ENCODE measurements at regions not wholly inside any gene's neighbourhood (a gene's known extent, or its start where the extent isn't known, plus 50 kb on each side); places are given as distances from the start of the nearest gene placed in this dataset.

- DNase-seq, result no peak
Measured at GRCh38 chr2:14297906-14298305, 334.6 kb upstream of the LRATD1 start.

DNA sequence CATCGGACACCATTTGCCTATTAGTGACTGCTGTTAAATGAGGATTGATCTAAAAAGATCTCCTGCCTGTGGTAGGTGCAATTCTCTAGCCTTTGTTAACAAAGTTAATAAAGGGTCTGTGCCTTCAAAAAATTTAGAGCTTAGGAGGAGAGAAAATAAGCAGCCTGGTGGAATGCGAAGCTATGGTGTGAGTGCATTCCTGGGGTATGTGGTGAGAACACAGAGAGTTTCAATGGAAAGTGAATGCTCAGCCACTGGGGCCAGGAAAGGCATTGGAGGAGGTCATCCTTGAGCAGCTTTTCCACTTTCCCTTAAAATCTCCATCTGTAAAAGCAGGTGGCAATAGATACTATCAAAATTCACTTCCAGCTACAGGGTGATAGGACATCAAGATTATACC, 331.2 kb upstream of the LRATD1 start:
- no peak for DNase-seq

DNA sequence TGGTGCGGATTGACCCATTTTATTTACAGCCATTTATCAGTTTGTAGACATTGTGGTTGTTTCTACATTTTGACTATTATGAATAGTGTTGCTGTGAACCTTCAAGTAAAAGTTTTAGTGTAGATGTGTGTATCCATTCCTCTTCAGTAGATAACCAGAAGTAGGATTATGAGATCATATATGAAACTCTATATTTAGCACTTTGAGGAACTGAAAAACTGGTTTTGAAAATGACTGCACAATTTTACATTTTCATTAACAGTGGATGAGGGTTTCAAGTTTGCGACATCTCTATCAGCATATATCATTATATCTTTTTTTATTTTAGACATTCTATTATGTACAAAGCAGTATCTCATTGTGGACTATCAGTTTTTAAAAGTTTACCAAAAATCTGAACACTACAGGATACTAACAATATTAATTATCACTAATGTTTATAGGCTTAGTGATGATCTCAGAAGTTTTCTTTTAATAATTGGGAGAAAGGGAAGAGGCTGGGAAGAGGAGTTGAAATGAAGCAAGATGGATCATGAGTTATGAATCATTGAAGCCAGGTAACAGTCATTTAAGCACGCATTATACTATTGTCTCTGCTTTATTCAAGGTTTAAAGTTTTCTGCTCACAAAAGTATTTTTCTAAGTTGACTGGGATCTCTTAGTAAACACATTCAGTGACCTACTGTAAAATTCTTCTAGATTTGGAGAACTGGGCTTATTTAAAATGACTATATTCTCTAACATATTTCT, 329.0 kb upstream of the LRATD1 start:
- DNase-seq, result no peak

GRCh38 chr2:14304326-14304725, 328.2 kb upstream of the LRATD1 start:
- DNase-seq, result no peak

GRCh38 chr2:14306268-14306861, 326.2 kb upstream of the LRATD1 start:
- no peak for DNase-seq

- DNase-seq, result no peak
Measured at GRCh38 chr2:14313341-14313740, 319.2 kb upstream of the LRATD1 start.

DNA sequence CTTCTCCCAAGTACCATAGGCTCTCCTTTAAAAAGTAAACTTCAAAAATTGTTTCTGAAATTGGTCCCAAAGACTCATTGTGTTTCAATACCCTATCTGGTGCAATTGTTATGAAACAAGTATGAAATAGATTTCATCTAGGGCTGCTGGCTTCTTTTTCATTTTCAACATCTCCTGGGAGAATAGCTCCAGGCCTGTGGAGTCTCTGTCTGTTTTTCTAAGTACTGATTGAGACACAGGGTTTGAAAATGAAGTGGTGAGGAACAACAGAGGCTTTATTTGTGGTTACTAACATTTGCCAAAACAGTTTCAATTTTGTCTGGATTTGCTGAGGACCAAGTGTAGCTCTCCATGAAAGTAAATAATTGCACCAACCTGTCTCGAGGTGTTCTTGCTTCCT, 315.9 kb upstream of the LRATD1 start:
- no peak for DNase-seq

GRCh38 chr2:14321357-14321756, 311.2 kb upstream of the LRATD1 start:
- no peak for DNase-seq

GRCh38 chr2:14322306-14322705, 310.2 kb upstream of the LRATD1 start:
- no peak for DNase-seq

GRCh38 chr2:14324308-14324707, 308.2 kb upstream of the LRATD1 start:
- DNase-seq, result no peak

GRCh38 chr2:14330884-14331283, 301.6 kb upstream of the LRATD1 start:
- no peak for DNase-seq

GRCh38 chr2:14336759-14337382, 295.6 kb upstream of the LRATD1 start:
- DNase-seq, result no peak

DNA sequence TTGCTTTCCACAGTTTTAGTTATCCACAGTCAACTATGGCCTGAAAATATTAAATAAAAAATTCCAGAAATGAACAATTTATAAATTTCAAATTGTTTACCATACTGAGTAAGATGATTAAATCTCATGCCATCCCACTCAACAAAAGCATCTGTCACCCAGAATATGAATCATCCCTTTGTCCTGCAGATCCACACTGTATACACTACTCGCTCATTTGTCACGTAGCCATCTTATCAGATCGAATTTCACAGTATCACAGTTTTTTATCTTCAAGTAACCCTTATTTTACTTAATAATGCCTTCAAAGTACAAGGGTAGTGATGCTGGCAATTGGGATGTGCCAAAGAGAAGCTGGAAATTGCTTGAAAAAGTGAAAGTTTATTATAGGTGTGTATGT, 291.8 kb upstream of the LRATD1 start:
- DNase-seq, result no peak

DNA sequence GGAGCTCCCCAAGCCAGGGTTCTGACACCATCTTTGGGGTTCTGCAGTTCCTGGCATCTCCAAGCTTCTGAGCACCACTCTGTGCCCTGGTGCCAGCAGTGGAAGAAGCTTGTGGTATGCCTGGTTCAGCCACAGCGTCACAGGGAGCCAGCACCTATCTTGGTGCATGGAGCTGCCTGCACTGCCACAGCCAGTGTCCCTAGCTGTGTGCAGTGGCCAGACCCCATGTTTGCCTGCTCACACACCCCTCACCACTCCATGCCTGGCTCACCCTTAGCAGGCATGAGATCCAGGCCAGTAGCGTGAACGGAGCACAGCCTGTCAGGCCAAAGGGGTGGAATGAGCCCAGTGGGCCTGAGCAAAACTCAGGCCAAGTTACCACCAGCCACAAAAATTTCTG, 290.2 kb upstream of the LRATD1 start:
- no peak for DNase-seq

DNA sequence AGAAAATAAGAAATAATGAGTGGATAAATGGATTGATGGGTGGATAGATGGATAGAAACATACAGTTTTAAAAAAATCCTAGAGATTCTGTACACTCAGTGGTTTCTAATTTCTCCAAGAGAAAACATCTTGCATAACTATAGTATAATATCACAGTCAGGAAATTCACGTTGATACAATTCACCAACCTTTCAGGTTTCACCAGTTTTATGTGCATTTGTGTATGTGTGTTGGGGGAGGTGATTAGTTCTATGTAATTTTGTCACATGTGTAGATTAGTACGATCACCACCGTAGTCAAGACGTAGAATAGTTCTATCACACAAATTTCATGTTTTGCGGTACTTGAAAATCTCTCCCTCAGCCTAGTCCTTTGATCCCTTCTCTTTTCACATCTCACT, 288.2 kb upstream of the LRATD1 start:
- no peak for DNase-seq

DNA sequence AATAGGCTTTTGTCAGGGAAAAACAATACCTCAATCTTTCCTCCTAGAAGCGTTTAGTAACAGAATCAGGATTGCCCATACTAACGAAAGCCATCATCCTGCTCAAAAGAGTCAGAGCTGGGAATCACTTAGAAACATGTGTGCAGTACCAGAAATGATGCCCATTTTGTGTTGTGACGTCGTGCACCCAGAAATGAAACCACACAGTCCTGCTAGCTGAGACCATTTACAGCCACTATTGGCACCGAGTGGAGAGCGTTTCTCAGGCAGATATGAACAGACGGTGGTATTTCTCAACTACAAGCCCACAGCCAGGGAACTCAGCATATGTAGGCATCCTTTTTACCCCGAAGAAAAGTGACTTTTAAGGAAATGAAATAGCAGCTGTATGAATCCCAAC, 284.3 kb upstream of the LRATD1 start:
- no peak for DNase-seq

- no peak for DNase-seq
Measured at GRCh38 chr2:14350856-14351255, 281.7 kb upstream of the LRATD1 start.

GRCh38 chr2:14352067-14352466, 280.4 kb upstream of the LRATD1 start:
- no peak for DNase-seq

DNA sequence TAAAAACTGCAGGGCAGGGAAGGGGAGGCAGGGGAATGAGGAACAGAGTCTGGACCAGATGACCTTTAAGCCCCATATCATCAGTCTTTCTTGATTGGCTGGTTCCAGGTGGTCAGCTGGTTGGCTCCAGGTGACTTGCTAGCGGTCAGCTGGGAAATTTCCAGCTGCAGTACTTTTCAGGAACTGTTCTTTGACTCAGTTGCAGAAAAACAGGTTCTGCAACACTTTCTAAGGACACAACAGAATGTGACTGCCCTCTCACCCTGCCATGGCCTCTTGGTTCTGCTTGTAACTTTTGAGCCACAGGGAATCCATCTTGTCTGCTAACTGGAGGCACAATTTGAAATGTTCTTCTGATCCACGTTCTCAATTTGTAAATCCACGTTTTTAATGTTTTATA, 278.3 kb upstream of the LRATD1 start:
- no peak for DNase-seq

- no peak for DNase-seq
Measured at GRCh38 chr2:14355102-14355501, 277.4 kb upstream of the LRATD1 start.

- no peak for DNase-seq
Measured at GRCh38 chr2:14358339-14358738, 274.2 kb upstream of the LRATD1 start.

DNA sequence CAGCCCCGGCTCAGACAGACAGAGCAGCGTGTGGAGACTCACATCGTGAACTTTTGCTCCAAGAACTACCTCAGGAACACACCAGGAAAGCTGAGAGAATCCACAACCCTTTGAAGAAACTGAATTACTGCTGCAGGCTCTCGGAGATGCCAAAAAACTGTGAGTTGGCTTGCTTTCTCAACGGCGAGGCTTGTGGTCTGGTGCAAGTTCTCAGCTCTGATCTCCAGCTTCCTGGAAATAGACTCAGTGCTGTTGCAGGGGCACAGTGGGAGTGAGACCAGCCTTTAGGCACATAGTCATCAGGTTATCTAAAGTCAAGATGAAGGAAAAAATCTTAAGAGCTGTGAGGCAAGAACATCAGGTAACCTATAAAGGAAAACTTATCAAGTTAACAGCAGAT, 273.7 kb upstream of the LRATD1 start:
- no peak for DNase-seq

DNA sequence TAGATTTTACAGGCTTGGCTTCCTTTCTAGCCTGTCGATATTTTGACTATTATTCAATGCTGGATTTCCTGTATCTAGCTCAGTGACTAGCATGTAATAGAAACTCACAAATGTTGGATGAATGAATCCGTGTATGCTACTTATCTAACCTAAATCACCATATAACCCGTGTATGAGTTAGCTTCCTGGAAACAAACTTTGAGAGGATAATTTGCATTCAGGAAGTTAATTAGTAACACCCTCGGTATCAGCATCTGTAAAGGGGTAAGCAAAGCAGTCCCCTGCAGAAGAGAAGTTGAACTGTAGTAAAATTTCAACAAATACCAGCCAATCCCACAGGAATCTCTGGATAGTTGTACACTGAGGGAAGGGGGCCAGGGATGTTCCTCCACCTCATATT, 269.4 kb upstream of the LRATD1 start:
- DNase-seq, result no peak

- DNase-seq, result no peak
Measured at GRCh38 chr2:14363976-14364375, 268.5 kb upstream of the LRATD1 start.
